ENCODE measurements at regions not wholly inside any gene's neighbourhood (a gene's known extent, or its start where the extent isn't known, plus 50 kb on each side); places are given as distances from the start of the nearest gene placed in this dataset.

DNA sequence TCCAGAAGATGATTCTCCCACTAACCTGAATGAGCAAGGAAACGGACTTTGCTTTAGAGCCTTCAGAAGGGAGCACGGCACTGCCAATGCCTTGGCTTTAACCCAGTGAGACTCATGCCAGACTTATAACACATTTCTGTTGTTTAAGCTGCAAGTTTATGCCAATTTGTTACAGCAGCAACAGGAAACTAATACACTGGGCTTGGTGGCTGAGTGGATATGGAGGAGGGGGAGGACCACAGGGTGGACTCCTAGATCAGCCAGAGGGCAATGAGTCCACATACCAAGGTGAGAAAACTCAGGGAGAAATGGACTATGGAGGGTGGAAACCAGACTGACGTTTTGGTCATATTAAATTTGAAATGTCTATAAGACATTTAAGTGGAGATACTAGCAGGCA is 156.2 kb upstream of the KCNJ6 start:
- Histone ChIP-seq H3K36me3 (ENCODE audit: control insufficient read depth in 2 of 2, insufficient read depth in 1 of 2, low read length in 2 of 2) (no peaks in the 10 kb centered on the region), H3K9me3 (ENCODE audit: control insufficient read depth, insufficient read depth, low read depth, low read length) (no peaks in the 10 kb centered on the region), H3K4me1 (ENCODE audit: control insufficient read depth, insufficient read depth, low read length) (no peaks in the 10 kb centered on the region), H3K27ac (ENCODE audit: extremely low read depth, low read depth, low read length) (no peak overlapping the region), H3K4me3 (ENCODE audit: low read depth, low read length) (no peak overlapping the region)
- TF ChIP-seq ZNF777 (tag by site-specific recombination; IDR thresholded peaks at IDR 0.05; ENCODE audit: borderline replicate concordance) (no peak), ZNF302 (tag by site-specific recombination; IDR thresholded peaks at IDR 0.05; ENCODE audit: low read depth) (no peak), KLF10 (tag by site-specific recombination; IDR thresholded peaks at IDR 0.05) (no peak), ZEB2 (tag by site-specific recombination; IDR thresholded peaks at IDR 0.05) (no peak), ZNF791 (tag by site-specific recombination; IDR thresholded peaks at IDR 0.05) (no peak), ZNF561 (tag by site-specific recombination; IDR thresholded peaks at IDR 0.05; ENCODE audit: borderline replicate concordance) (no peak), ZNF133 (tag by site-specific recombination; IDR thresholded peaks at IDR 0.05) (no peak)
- TF ChIP-seq, protein P1, sequence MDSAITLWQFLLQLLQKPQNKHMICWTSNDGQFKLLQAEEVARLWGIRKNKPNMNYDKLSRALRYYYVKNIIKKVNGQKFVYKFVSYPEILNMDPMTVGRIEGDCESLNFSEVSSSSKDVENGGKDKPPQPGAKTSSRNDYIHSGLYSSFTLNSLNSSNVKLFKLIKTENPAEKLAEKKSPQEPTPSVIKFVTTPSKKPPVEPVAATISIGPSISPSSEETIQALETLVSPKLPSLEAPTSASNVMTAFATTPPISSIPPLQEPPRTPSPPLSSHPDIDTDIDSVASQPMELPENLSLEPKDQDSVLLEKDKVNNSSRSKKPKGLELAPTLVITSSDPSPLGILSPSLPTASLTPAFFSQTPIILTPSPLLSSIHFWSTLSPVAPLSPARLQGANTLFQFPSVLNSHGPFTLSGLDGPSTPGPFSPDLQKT (IDR thresholded peaks at IDR 0.05; ENCODE audit: borderline replicate concordance, low read depth, low read length) = no peak
- TF ChIP-seq, protein P2, sequence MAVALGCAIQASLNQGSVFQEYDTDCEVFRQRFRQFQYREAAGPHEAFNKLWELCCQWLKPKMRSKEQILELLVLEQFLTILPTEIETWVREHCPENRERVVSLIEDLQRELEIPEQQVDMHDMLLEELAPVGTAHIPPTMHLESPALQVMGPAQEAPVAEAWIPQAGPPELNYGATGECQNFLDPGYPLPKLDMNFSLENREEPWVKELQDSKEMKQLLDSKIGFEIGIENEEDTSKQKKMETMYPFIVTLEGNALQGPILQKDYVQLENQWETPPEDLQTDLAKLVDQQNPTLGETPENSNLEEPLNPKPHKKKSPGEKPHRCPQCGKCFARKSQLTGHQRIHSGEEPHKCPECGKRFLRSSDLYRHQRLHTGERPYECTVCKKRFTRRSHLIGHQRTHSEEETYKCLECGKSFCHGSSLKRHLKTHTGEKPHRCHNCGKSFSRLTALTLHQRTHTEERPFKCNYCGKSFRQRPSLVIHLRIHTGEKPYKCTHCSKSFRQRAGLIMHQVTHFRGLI (tag by site-specific recombination; IDR thresholded peaks at IDR 0.05) = no peak
- POLR2A ChIA-PET = no interaction called here
- CTCF ChIA-PET = interaction anchor here (1.1 kb wide), 1 partner anchor 30 kb away, joined by 5 read pairs; no protein-coding TSS in a partner anchor

DNA sequence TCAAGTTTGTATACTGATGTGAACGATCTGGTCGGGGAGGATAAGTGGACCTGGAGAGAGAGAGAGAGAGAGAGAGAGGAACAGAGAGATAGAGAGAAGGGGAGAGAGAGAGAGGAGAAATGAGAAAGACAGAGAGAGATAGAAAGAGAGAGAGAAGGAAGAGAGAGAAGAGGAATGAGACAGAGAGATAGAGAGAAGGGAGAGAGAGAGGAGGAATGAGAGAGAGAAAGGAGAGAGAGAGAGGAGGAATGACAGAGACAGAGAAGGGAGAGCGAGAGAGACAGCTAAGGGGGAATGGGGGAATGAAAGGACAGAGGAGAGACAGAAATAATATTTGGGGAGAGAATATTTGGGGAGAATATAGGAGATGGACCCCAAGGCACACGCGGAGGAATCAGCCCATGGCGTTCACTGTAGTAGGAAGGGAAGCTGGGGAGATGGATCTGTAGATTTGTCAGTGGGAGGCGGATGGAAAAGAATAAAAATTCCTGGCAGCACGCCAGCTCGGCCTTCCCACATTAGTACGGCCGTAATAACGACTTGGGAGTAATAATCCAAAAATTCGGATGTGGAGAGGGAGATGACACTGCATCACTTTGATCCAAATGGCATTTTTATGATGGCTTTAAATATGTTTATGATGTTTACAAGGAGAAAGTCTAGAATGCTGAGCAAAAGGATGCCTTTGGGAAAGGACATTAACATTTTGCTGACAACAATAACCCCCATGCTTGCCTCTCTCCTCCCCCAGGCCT is 159.8 kb upstream of the KCNJ6 start:
- H3K4me1 ChIP-seq (ENCODE audit: control insufficient read depth, insufficient read depth, low read length) = no peaks in the 10 kb centered on the region
- no peak overlapping the region for H3K4me3 ChIP-seq (ENCODE audit: low read depth, low read length)
- ChIA-PET CTCF (interaction anchor here (0.6 to 0.7 kb wide), 3 partner anchors 48 to 225 kb away, joined by 3 to 4 read pairs (median 3); no protein-coding TSS in a partner anchor), POLR2A (no interaction called here)
- H3K36me3 ChIP-seq (ENCODE audit: control insufficient read depth in 2 of 2, insufficient read depth in 1 of 2, low read length in 2 of 2) = no peaks in the 10 kb centered on the region
- H3K27ac ChIP-seq (ENCODE audit: extremely low read depth, low read depth, low read length) = no peak overlapping the region
- H3K9me3 ChIP-seq (ENCODE audit: control insufficient read depth, insufficient read depth, low read depth, low read length) = no peaks in the 10 kb centered on the region
- TF ChIP-seq ZFP41 (tag by site-specific recombination; IDR thresholded peaks at IDR 0.05; ENCODE audit: borderline replicate concordance) (no peak), KLF8 (tag by site-specific recombination; IDR thresholded peaks at IDR 0.05) (no peak), GLI4 (tag by site-specific recombination; IDR thresholded peaks at IDR 0.05) (no peak), HOXA7 (CRISPR knock-in tag; IDR thresholded peaks at IDR 0.05; ENCODE audit: borderline replicate concordance) (no peak), ZFP69B (tag by site-specific recombination; IDR thresholded peaks at IDR 0.05) (no peak), ZNF132 (tag by site-specific recombination; IDR thresholded peaks at IDR 0.05; ENCODE audit: borderline replicate concordance) (no peak), ZNF175 (tag by site-specific recombination; IDR thresholded peaks at IDR 0.05) (no peak), ZNF792 (tag by site-specific recombination; IDR thresholded peaks at IDR 0.05) (no peak), ZSCAN23 (tag by site-specific recombination; IDR thresholded peaks at IDR 0.05) (no peak)
- TF ChIP-seq, protein P3, sequence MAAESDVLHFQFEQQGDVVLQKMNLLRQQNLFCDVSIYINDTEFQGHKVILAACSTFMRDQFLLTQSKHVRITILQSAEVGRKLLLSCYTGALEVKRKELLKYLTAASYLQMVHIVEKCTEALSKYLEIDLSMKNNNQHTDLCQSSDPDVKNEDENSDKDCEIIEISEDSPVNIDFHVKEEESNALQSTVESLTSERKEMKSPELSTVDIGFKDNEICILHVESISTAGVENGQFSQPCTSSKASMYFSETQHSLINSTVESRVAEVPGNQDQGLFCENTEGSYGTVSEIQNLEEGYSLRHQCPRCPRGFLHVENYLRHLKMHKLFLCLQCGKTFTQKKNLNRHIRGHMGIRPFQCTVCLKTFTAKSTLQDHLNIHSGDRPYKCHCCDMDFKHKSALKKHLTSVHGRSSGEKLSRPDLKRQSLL (tag by site-specific recombination; IDR thresholded peaks at IDR 0.05) = no peak
- TF ChIP-seq, protein P4, sequence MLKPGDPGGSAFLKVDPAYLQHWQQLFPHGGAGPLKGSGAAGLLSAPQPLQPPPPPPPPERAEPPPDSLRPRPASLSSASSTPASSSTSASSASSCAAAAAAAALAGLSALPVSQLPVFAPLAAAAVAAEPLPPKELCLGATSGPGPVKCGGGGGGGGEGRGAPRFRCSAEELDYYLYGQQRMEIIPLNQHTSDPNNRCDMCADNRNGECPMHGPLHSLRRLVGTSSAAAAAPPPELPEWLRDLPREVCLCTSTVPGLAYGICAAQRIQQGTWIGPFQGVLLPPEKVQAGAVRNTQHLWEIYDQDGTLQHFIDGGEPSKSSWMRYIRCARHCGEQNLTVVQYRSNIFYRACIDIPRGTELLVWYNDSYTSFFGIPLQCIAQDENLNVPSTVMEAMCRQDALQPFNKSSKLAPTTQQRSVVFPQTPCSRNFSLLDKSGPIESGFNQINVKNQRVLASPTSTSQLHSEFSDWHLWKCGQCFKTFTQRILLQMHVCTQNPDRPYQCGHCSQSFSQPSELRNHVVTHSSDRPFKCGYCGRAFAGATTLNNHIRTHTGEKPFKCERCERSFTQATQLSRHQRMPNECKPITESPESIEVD (tag by site-specific recombination; IDR thresholded peaks at IDR 0.05) = no peak
- TF ChIP-seq, protein P5, sequence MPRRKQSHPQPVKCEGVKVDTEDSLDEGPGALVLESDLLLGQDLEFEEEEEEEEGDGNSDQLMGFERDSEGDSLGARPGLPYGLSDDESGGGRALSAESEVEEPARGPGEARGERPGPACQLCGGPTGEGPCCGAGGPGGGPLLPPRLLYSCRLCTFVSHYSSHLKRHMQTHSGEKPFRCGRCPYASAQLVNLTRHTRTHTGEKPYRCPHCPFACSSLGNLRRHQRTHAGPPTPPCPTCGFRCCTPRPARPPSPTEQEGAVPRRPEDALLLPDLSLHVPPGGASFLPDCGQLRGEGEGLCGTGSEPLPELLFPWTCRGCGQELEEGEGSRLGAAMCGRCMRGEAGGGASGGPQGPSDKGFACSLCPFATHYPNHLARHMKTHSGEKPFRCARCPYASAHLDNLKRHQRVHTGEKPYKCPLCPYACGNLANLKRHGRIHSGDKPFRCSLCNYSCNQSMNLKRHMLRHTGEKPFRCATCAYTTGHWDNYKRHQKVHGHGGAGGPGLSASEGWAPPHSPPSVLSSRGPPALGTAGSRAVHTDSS (tag by site-specific recombination; IDR thresholded peaks at IDR 0.05) = no peak
- TF ChIP-seq, protein P6, sequence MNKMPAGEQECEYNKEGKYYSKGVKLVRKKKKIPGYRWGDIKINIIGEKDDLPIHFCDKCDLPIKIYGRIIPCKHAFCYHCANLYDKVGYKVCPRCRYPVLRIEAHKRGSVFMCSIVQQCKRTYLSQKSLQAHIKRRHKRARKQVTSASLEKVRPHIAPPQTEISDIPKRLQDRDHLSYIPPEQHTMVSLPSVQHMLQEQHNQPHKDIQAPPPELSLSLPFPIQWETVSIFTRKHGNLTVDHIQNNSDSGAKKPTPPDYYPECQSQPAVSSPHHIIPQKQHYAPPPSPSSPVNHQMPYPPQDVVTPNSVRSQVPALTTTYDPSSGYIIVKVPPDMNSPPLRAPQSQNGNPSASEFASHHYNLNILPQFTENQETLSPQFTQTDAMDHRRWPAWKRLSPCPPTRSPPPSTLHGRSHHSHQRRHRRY (tag by site-specific recombination; IDR thresholded peaks at IDR 0.05) = no peak
- TF ChIP-seq, protein P7, sequence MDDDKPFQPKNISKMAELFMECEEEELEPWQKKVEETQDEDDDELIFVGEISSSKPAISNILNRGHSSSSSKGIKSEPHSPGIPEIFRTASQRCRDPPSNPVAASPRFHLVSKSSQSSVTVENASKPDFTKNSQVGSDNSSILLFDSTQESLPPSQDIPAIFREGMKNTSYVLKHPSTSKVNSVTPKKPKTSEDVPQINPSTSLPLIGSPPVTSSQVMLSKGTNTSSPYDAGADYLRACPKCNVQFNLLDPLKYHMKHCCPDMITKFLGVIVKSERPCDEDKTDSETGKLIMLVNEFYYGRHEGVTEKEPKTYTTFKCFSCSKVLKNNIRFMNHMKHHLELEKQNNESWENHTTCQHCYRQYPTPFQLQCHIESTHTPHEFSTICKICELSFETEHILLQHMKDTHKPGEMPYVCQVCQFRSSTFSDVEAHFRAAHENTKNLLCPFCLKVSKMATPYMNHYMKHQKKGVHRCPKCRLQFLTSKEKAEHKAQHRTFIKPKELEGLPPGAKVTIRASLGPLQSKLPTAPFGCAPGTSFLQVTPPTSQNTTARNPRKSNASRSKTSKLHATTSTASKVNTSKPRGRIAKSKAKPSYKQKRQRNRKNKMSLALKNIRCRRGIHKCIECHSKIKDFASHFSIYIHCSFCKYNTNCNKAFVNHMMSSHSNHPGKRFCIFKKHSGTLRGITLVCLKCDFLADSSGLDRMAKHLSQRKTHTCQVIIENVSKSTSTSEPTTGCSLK (tag by site-specific recombination; IDR thresholded peaks at IDR 0.05) = no peak
